Loucy (cell line): ENCODE measurements at regions not wholly inside any gene's neighbourhood (a gene's known extent, or its start where the extent isn't known, plus 50 kb on each side); places are given as distances from the start of the nearest gene placed in this dataset.

Source experiments
- EZH2phosphoT487 ChIP-seq: fragments of 200-600 bp; IDR thresholded peaks from 2 replicates; pipeline ENCODE4 v1.6.1; 2018; ENCODE audit warnings: antibody characterized with exemption, mild to moderate bottlenecking, moderate library complexity, borderline replicate concordance
- TF ChIP-seq, protein P1 (sequence below): fragments of 200-600 bp; sonication (generic); conservative IDR thresholded peaks from 2 replicates; pipeline ENCODE4 v1.5.1; 2014; ENCODE audit warnings: mild to moderate bottlenecking, antibody characterized with exemption, low read length

- TF ChIP-seq, protein P1, sequence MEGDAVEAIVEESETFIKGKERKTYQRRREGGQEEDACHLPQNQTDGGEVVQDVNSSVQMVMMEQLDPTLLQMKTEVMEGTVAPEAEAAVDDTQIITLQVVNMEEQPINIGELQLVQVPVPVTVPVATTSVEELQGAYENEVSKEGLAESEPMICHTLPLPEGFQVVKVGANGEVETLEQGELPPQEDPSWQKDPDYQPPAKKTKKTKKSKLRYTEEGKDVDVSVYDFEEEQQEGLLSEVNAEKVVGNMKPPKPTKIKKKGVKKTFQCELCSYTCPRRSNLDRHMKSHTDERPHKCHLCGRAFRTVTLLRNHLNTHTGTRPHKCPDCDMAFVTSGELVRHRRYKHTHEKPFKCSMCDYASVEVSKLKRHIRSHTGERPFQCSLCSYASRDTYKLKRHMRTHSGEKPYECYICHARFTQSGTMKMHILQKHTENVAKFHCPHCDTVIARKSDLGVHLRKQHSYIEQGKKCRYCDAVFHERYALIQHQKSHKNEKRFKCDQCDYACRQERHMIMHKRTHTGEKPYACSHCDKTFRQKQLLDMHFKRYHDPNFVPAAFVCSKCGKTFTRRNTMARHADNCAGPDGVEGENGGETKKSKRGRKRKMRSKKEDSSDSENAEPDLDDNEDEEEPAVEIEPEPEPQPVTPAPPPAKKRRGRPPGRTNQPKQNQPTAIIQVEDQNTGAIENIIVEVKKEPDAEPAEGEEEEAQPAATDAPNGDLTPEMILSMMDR, result no peak
- TF ChIP-seq EZH2phosphoT487, result no peak
Observed at GRCh38 chr6:139904568-139904967, 530.1 kb upstream of the CITED2 start.
